ENCODE measurements at regions not wholly inside any gene's neighbourhood (a gene's known extent, or its start where the extent isn't known, plus 50 kb on each side); places are given as distances from the start of the nearest gene placed in this dataset.

GRCh38 chr2:457262-457661 is 169.4 kb upstream of the ALKAL2 start:
- Histone ChIP-seq H3K27ac (ENCODE audit: low read length) (no peak overlapping the region), H3K9me3 (ENCODE audit: insufficient read depth, low read length, severe bottlenecking) (no peaks in the 10 kb centered on the region), H3K4me1 (ENCODE audit: insufficient read depth, low read length) (0 out of 2 replicates have a peak, but pooled peaks cover 3% of the 10 kb centered on the region), H3K4me2 (ENCODE audit: insufficient read depth, low read length) (no peak overlapping the region), H3K4me3 (ENCODE audit: low read depth in 1 of 2, low read length in 2 of 2) (no peak overlapping the region), H3K79me2 (ENCODE audit: insufficient read depth, low read length) (no peaks in the 10 kb centered on the region), H3K27me3 (ENCODE audit: insufficient read depth, low read length, poor library complexity) (peaks cover 27% of the 10 kb centered on the region), H4K20me1 (ENCODE audit: insufficient read depth, low read length) (no peaks in the 10 kb centered on the region), H2AFZ (ENCODE audit: low read depth, low read length) (no peak overlapping the region), H3K9ac (ENCODE audit: low read depth, low read length) (no peak overlapping the region), H3K36me3 (ENCODE audit: insufficient read depth, low read length) (no peaks in the 10 kb centered on the region)
- DNase-seq (no peak), ATAC-seq (ENCODE audit: insufficient read depth, low read depth) (no peak)
- TF ChIP-seq CTCF (IDR thresholded peaks at IDR 0.05; ENCODE audit: borderline replicate concordance, extremely low read depth, low read length, poor library complexity, severe bottlenecking): no peak
- no peak for TF ChIP-seq EZH2 (IDR thresholded peaks at IDR 0.05; ENCODE audit: borderline replicate concordance, low read depth, low read length, severe bottlenecking)

- TF ChIP-seq EZH2 (IDR thresholded peaks at IDR 0.05; ENCODE audit: borderline replicate concordance, low read depth, low read length, severe bottlenecking): no peak
- TF ChIP-seq CTCF (IDR thresholded peaks at IDR 0.05; ENCODE audit: borderline replicate concordance, extremely low read depth, low read length, poor library complexity, severe bottlenecking): no peak
- Histone ChIP-seq H2AFZ (ENCODE audit: low read depth, low read length) (no peak overlapping the region), H3K9ac (ENCODE audit: low read depth, low read length) (no peak overlapping the region), H3K4me3 (ENCODE audit: low read depth in 1 of 2, low read length in 2 of 2) (no peak overlapping the region), H3K27ac (ENCODE audit: low read length) (no peak overlapping the region), H3K4me1 (ENCODE audit: insufficient read depth, low read length) (0 out of 2 replicates have a peak, but pooled peaks cover 2% of the 10 kb centered on the region), H3K4me2 (ENCODE audit: insufficient read depth, low read length) (no peak overlapping the region), H3K9me3 (ENCODE audit: insufficient read depth, low read length, severe bottlenecking) (no peaks in the 10 kb centered on the region), H3K79me2 (ENCODE audit: insufficient read depth, low read length) (no peaks in the 10 kb centered on the region), H3K36me3 (ENCODE audit: insufficient read depth, low read length) (no peaks in the 10 kb centered on the region), H4K20me1 (ENCODE audit: insufficient read depth, low read length) (no peaks in the 10 kb centered on the region), H3K27me3 (ENCODE audit: insufficient read depth, low read length, poor library complexity) (peaks cover 14% of the 10 kb centered on the region)
- no peak for ATAC-seq (ENCODE audit: insufficient read depth, low read depth)
- no peak for DNase-seq
Observed at GRCh38 chr2:455913-456312, 168.0 kb upstream of the ALKAL2 start.

GRCh38 chr2:455015-455705 is 167.3 kb upstream of the ALKAL2 start:
- ATAC-seq (ENCODE audit: insufficient read depth, low read depth) (no peak), DNase-seq (peak; percentile 10)
- peaks cover 11% of the 10 kb centered on the region for H3K27me3 ChIP-seq (ENCODE audit: insufficient read depth, low read length, poor library complexity)
- no peak overlapping the region for H3K4me2 ChIP-seq (ENCODE audit: insufficient read depth, low read length)
- H3K4me3 ChIP-seq (ENCODE audit: low read depth in 1 of 2, low read length in 2 of 2): no peak overlapping the region
- H3K9ac ChIP-seq (ENCODE audit: low read depth, low read length): no peak overlapping the region
- no peaks in the 10 kb centered on the region for H3K36me3 ChIP-seq (ENCODE audit: insufficient read depth, low read length)
- no peak overlapping the region for H2AFZ ChIP-seq (ENCODE audit: low read depth, low read length)
- no peak overlapping the region for H3K27ac ChIP-seq (ENCODE audit: low read length)
- no peaks in the 10 kb centered on the region for H3K9me3 ChIP-seq (ENCODE audit: insufficient read depth, low read length, severe bottlenecking)
- H4K20me1 ChIP-seq (ENCODE audit: insufficient read depth, low read length): no peaks in the 10 kb centered on the region
- H3K79me2 ChIP-seq (ENCODE audit: insufficient read depth, low read length): no peaks in the 10 kb centered on the region
- TF ChIP-seq CTCF (IDR thresholded peaks at IDR 0.05; ENCODE audit: borderline replicate concordance, extremely low read depth, low read length, poor library complexity, severe bottlenecking) (no peak), EZH2 (IDR thresholded peaks at IDR 0.05; ENCODE audit: borderline replicate concordance, low read depth, low read length, severe bottlenecking) (no peak)
- H3K4me1 ChIP-seq (ENCODE audit: insufficient read depth, low read length): no peaks in the 10 kb centered on the region
